ENCODE measurements at regions not wholly inside any gene's neighbourhood (a gene's known extent, or its start where the extent isn't known, plus 50 kb on each side); places are given as distances from the start of the nearest gene placed in this dataset.

- no peak for TF ChIP-seq CSDC2 (CRISPR knock-in tag; IDR thresholded peaks at IDR 0.05)
- no peak for TF ChIP-seq TSHZ2 (CRISPR knock-in tag; IDR thresholded peaks at IDR 0.05)
- no peak for TF ChIP-seq ZNF565 (CRISPR knock-in tag; conservative IDR thresholded peaks at IDR 0.05; ENCODE audit: low read depth)
- TF ChIP-seq ZNF70 (CRISPR knock-in tag; IDR thresholded peaks at IDR 0.05), result no peak
- TF ChIP-seq PPARA (CRISPR knock-in tag; IDR thresholded peaks at IDR 0.05; ENCODE audit: borderline replicate concordance), result no peak
- TF ChIP-seq ISL1 (CRISPR knock-in tag; IDR thresholded peaks at IDR 0.05), result no peak
- no peak for TF ChIP-seq POU6F1 (CRISPR knock-in tag; IDR thresholded peaks at IDR 0.05; ENCODE audit: borderline replicate concordance, low read depth)
- TF ChIP-seq BACH2 (CRISPR knock-in tag; IDR thresholded peaks at IDR 0.05; ENCODE audit: borderline replicate concordance), result no peak
- TF ChIP-seq TOX (CRISPR knock-in tag; IDR thresholded peaks at IDR 0.05; ENCODE audit: borderline replicate concordance), result no peak
- TF ChIP-seq RARB (CRISPR knock-in tag; IDR thresholded peaks at IDR 0.05), result no peak
- no peak for TF ChIP-seq ZFP3 (CRISPR knock-in tag; IDR thresholded peaks at IDR 0.05)
- no peak for TF ChIP-seq TCF4 (CRISPR knock-in tag; IDR thresholded peaks at IDR 0.05; ENCODE audit: borderline replicate concordance)
- ATAC-seq, result no peak
These were observed 766.4 kb upstream of the WWC1 start for GRCh38 chr5:167525004-167525403.

GRCh38 chr5:167528651-167529050 lies 762.8 kb upstream of the WWC1 start:
- no peak for ATAC-seq
- TF ChIP-seq OSR1 (CRISPR knock-in tag; IDR thresholded peaks at IDR 0.05) (no peak), TCF4 (CRISPR knock-in tag; IDR thresholded peaks at IDR 0.05; ENCODE audit: borderline replicate concordance) (no peak), ARNTL (CRISPR knock-in tag; IDR thresholded peaks at IDR 0.05; ENCODE audit: borderline replicate concordance, low read depth) (no peak), TOX (CRISPR knock-in tag; IDR thresholded peaks at IDR 0.05; ENCODE audit: borderline replicate concordance) (no peak), CREB5 (CRISPR knock-in tag; IDR thresholded peaks at IDR 0.05; ENCODE audit: low read depth) (no peak), GLIS3 (CRISPR knock-in tag; IDR thresholded peaks at IDR 0.05) (no peak), ZNF565 (CRISPR knock-in tag; conservative IDR thresholded peaks at IDR 0.05; ENCODE audit: low read depth) (no peak)

- ATAC-seq, result no peak
- TF ChIP-seq ESRRG (CRISPR knock-in tag; IDR thresholded peaks at IDR 0.05) (no peak), GLIS3 (CRISPR knock-in tag; IDR thresholded peaks at IDR 0.05) (no peak), OSR1 (CRISPR knock-in tag; IDR thresholded peaks at IDR 0.05) (no peak), CREB5 (CRISPR knock-in tag; IDR thresholded peaks at IDR 0.05; ENCODE audit: low read depth) (no peak), ZNF70 (CRISPR knock-in tag; IDR thresholded peaks at IDR 0.05) (no peak), ZFP30 (CRISPR knock-in tag; IDR thresholded peaks at IDR 0.05) (no peak), PPARA (CRISPR knock-in tag; IDR thresholded peaks at IDR 0.05; ENCODE audit: borderline replicate concordance) (no peak), POU6F1 (CRISPR knock-in tag; IDR thresholded peaks at IDR 0.05; ENCODE audit: borderline replicate concordance, low read depth) (no peak), TCF4 (CRISPR knock-in tag; IDR thresholded peaks at IDR 0.05; ENCODE audit: borderline replicate concordance) (no peak), RARB (CRISPR knock-in tag; IDR thresholded peaks at IDR 0.05) (no peak), ZNF8 (CRISPR knock-in tag; IDR thresholded peaks at IDR 0.05) (no peak), ISL1 (CRISPR knock-in tag; IDR thresholded peaks at IDR 0.05) (no peak), ZC3H10 (CRISPR knock-in tag; IDR thresholded peaks at IDR 0.05) (no peak), ZFP3 (CRISPR knock-in tag; IDR thresholded peaks at IDR 0.05) (no peak), CSRNP3 (CRISPR knock-in tag; IDR thresholded peaks at IDR 0.05) (no peak), BACH2 (CRISPR knock-in tag; IDR thresholded peaks at IDR 0.05; ENCODE audit: borderline replicate concordance) (no peak), SNAI2 (CRISPR knock-in tag; IDR thresholded peaks at IDR 0.05) (no peak), PATZ1 (CRISPR knock-in tag; IDR thresholded peaks at IDR 0.05; ENCODE audit: borderline replicate concordance) (no peak)
These were observed 760.9 kb upstream of the WWC1 start for GRCh38 chr5:167530548-167530947.

Data from SK-N-SH treated with all-trans-retinoic acid at 6 μM for 48 hours (cell line).